Suprapubic skin (tissue), 4 donors: ENCODE measurements at regions not wholly inside any gene's neighbourhood (a gene's known extent, or its start where the extent isn't known, plus 50 kb on each side); places are given as distances from the start of the nearest gene placed in this dataset.

Source experiments
- DNase-seq, 2 donors: peaks; one replicate each; pipeline ENCODE4 v3.0.0-alpha.2; 2019; ENCODE audit warnings: low spot score in 2 of 2
- H3K27ac ChIP-seq: fragments of 200-600 bp; sonication (generic); one replicate; pipeline ENCODE4 v1.5.1; 2019
- H3K27me3 ChIP-seq: fragments of 200-600 bp; sonication (generic); one replicate; pipeline ENCODE4 v1.5.1; 2019
- H3K36me3 ChIP-seq: fragments of 200-600 bp; sonication (generic); one replicate; pipeline ENCODE4 v1.5.1; 2019
- H3K4me1 ChIP-seq: fragments of 200-600 bp; sonication (generic); one replicate; pipeline ENCODE4 v1.5.1; 2019
- H3K4me3 ChIP-seq: fragments of 200-600 bp; sonication (generic); one replicate; pipeline ENCODE4 v1.5.1; 2019; ENCODE audit warnings: mild to moderate bottlenecking
- H3K9me3 ChIP-seq: fragments of 200-600 bp; sonication (generic); one replicate; pipeline ENCODE4 v1.5.1; 2019
- CTCF ChIP-seq, 2 donors: fragments of 200-600 bp in 1 of 2; fragments of 450-650 bp in 1 of 2; sonication (generic) in 1 of 2; IDR thresholded peaks; one replicate each; pipeline ENCODE4 v1.5.1; 2016 to 2019; ENCODE audit warnings: antibody characterized with exemption in 2 of 2, mild to moderate bottlenecking in 1 of 2, moderate library complexity in 1 of 2
- EP300 ChIP-seq: sonication (generic); formaldehyde crosslinking; IDR thresholded peaks from one replicate; pipeline ENCODE4 v1.6.1; 2017; ENCODE audit warnings: antibody characterized with exemption
- POLR2A ChIP-seq, 2 donors: fragments of 450-650 bp; IDR thresholded peaks; one replicate each; pipeline ENCODE4 v1.6.1; 2017; ENCODE audit warnings: antibody characterized with exemption in 2 of 2, mild to moderate bottlenecking in 2 of 2, moderate library complexity in 2 of 2
- POLR2AphosphoS5 ChIP-seq, 3 donors: sonication (generic); formaldehyde crosslinking; IDR thresholded peaks; one replicate each; pipeline ENCODE4 v1.6.1; 2017; ENCODE audit warnings: antibody characterized with exemption in 3 of 3
- WGBS: methylation state at CpG from one replicate; pipeline ENCODE4 v1.1.5; 2018; 5-methylcytosine and 5-hydroxymethylcytosine counted together

GRCh38 chr13:99828123-99828522 lies 143.4 kb downstream of the ZIC5 start:
- 88% methylated on average over 3 of the region's 3 CpGs for WGBS
- Histone ChIP-seq H3K27me3 (no peaks in the 10 kb centered on the region), H3K4me1 (no peaks in the 10 kb centered on the region), H3K9me3 (no peaks in the 10 kb centered on the region), H3K27ac (no peak overlapping the region), H3K4me3 (no peak overlapping the region), H3K36me3 (no peaks in the 10 kb centered on the region)
- no peak for DNase-seq
- TF ChIP-seq POLR2A (IDR thresholded peaks at IDR 0.05), result no peak
- no peak for TF ChIP-seq CTCF (IDR thresholded peaks at IDR 0.05)
- TF ChIP-seq EP300, result no peak
- TF ChIP-seq POLR2AphosphoS5 (IDR thresholded peaks at IDR 0.05), result no peak

- no peaks in the 10 kb centered on the region for H3K36me3 ChIP-seq
- H3K27ac ChIP-seq, result no peak overlapping the region
- no peaks in the 10 kb centered on the region for H3K27me3 ChIP-seq
- over 99% methylated on average over 12 of the region's 12 CpGs for WGBS
- DNase-seq, result no peak
- H3K9me3 ChIP-seq, result no peaks in the 10 kb centered on the region
- H3K4me1 ChIP-seq, result no peaks in the 10 kb centered on the region
- TF ChIP-seq CTCF (IDR thresholded peaks at IDR 0.05), result no peak
- no peak for TF ChIP-seq POLR2A (IDR thresholded peaks at IDR 0.05)
- TF ChIP-seq POLR2AphosphoS5 (IDR thresholded peaks at IDR 0.05), result no peak
- no peak for TF ChIP-seq EP300
- no peak overlapping the region for H3K4me3 ChIP-seq
Measured at GRCh38 chr13:99827011-99827772, 144.4 kb downstream of the ZIC5 start.

- 74% methylated on average over 2 of the region's 2 CpGs for WGBS
- no peak overlapping the region for H3K27ac ChIP-seq
- no peak overlapping the region for H3K4me3 ChIP-seq
- H3K27me3 ChIP-seq, result no peaks in the 10 kb centered on the region
- H3K36me3 ChIP-seq, result no peaks in the 10 kb centered on the region
- DNase-seq, result no peak
- TF ChIP-seq POLR2A (IDR thresholded peaks at IDR 0.05) (no peak), CTCF (IDR thresholded peaks at IDR 0.05) (no peak), EP300 (no peak), POLR2AphosphoS5 (IDR thresholded peaks at IDR 0.05) (no peak)
- H3K4me1 ChIP-seq, result no peaks in the 10 kb centered on the region
- H3K9me3 ChIP-seq, result no peaks in the 10 kb centered on the region
Measured at GRCh38 chr13:99823961-99824360, 147.6 kb downstream of the ZIC5 start.

GRCh38 chr13:99822820-99823219 lies 148.7 kb downstream of the ZIC5 start:
- WGBS, result 92% methylated on average over 2 of the region's 2 CpGs
- DNase-seq, result no peak
- no peak overlapping the region for H3K27ac ChIP-seq
- H3K4me1 ChIP-seq, result no peaks in the 10 kb centered on the region
- H3K27me3 ChIP-seq, result no peaks in the 10 kb centered on the region
- H3K9me3 ChIP-seq, result no peaks in the 10 kb centered on the region
- H3K4me3 ChIP-seq, result no peak overlapping the region
- no peak for TF ChIP-seq POLR2A (IDR thresholded peaks at IDR 0.05)
- TF ChIP-seq POLR2AphosphoS5 (IDR thresholded peaks at IDR 0.05), result no peak
- TF ChIP-seq EP300, result no peak
- no peak for TF ChIP-seq CTCF (IDR thresholded peaks at IDR 0.05)
- H3K36me3 ChIP-seq, result no peaks in the 10 kb centered on the region

GRCh38 chr13:99821741-99822140 lies 149.8 kb downstream of the ZIC5 start:
- Histone ChIP-seq H3K4me1 (no peaks in the 10 kb centered on the region), H3K36me3 (no peaks in the 10 kb centered on the region), H3K9me3 (no peaks in the 10 kb centered on the region), H3K27ac (no peak overlapping the region), H3K4me3 (no peak overlapping the region), H3K27me3 (no peaks in the 10 kb centered on the region)
- TF ChIP-seq POLR2A (IDR thresholded peaks at IDR 0.05) (no peak), POLR2AphosphoS5 (IDR thresholded peaks at IDR 0.05) (no peak), EP300 (no peak), CTCF (IDR thresholded peaks at IDR 0.05) (no peak)
- 74% methylated on average over 3 of the region's 3 CpGs for WGBS
- no peak for DNase-seq
